Smooth muscle cell (in vitro differentiated cells): ENCODE measurements at regions not wholly inside any gene's neighbourhood (a gene's known extent, or its start where the extent isn't known, plus 50 kb on each side); places are given as distances from the start of the nearest gene placed in this dataset.

ENCODE experiments used
- DNase-seq: peaks from one replicate; lab custom pipeline; 2025; ENCODE audit not compliant: unreplicated experiment; lab: John Stamatoyannopoulos, UW
- H2AFZ ChIP-seq: fragments of 200-600 bp; sonication (generic); 2 replicates; pipeline ENCODE4 v1.6.0; 2016; ENCODE audit warnings: antibody characterized with exemption, low read depth, mild to moderate bottlenecking
- H3F3A ChIP-seq: fragments of 200-600 bp; sonication (generic); 2 replicates; pipeline ENCODE4 v1.6.0; 2017; ENCODE audit warnings: antibody characterized with exemption, low read depth
- H3K27ac ChIP-seq: fragments of 200-600 bp; sonication (generic); 2 replicates; pipeline ENCODE4 v1.5.1; 2016; ENCODE audit warnings: low read depth, mild to moderate bottlenecking
- H3K27me3 ChIP-seq: fragments of 200-600 bp; sonication (generic); 2 replicates; pipeline ENCODE4 v1.6.1; 2016; ENCODE audit warnings: low read depth, mild to moderate bottlenecking
- H3K36me3 ChIP-seq: fragments of 200-600 bp; sonication (generic); 2 replicates; pipeline ENCODE4 v1.5.1; 2016; ENCODE audit warnings: low read depth
- H3K4me1 ChIP-seq: fragments of 200-600 bp; sonication (generic); 2 replicates; pipeline ENCODE4 v1.5.1; 2016; ENCODE audit warnings: low read depth
- H3K4me2 ChIP-seq: fragments of 200-600 bp; sonication (generic); 2 replicates; pipeline ENCODE4 v1.6.0; 2016; ENCODE audit warnings: mild to moderate bottlenecking
- H3K4me3 ChIP-seq: fragments of 200-600 bp; sonication (generic); 2 replicates; pipeline ENCODE4 v1.5.1; 2016; ENCODE audit warnings: mild to moderate bottlenecking
- H3K79me2 ChIP-seq: fragments of 200-600 bp; sonication (generic); 2 replicates; pipeline ENCODE4 v1.6.0; 2016; ENCODE audit warnings: low read depth, mild to moderate bottlenecking
- H3K9ac ChIP-seq: fragments of 200-600 bp; sonication (generic); 2 replicates; pipeline ENCODE4 v1.6.0; 2016; ENCODE audit warnings: low read depth
- H3K9me3 ChIP-seq: fragments of 200-600 bp; sonication (generic); replicated peaks from 2 replicates; pipeline ENCODE4 v1.5.1; 2016; ENCODE audit warnings: low read depth
- H4K20me1 ChIP-seq: fragments of 200-600 bp; sonication (generic); 2 replicates; pipeline ENCODE4 v1.6.0; 2016; ENCODE audit warnings: low read depth
- CTCF ChIP-seq: fragments of 200-600 bp; sonication (generic); IDR thresholded peaks from 2 replicates; pipeline ENCODE4 v1.5.1; 2017; ENCODE audit warnings: borderline replicate concordance, mild to moderate bottlenecking, antibody characterized with exemption; ENCODE audit not compliant: insufficient read depth, poor library complexity, severe bottlenecking
- WGBS: methylation state at CpG from one replicate; pipeline ENCODE4 v1.1.7; 2016; ENCODE audit warnings: low lambda C conversion rate; 5-methylcytosine and 5-hydroxymethylcytosine counted together

- no peak overlapping the region for H3K9ac ChIP-seq
- WGBS, result 64% methylated on average over 4 of the region's 4 CpGs
- H3K27me3 ChIP-seq, result no peaks in the 10 kb centered on the region
- H3K4me1 ChIP-seq, result no peaks in the 10 kb centered on the region
- no peak overlapping the region for H3K4me3 ChIP-seq
- no peak for TF ChIP-seq CTCF
- no peaks in the 10 kb centered on the region for H3F3A ChIP-seq
- no peaks in the 10 kb centered on the region for H3K9me3 ChIP-seq
- no peak overlapping the region for H3K4me2 ChIP-seq
- H3K27ac ChIP-seq, result no peak overlapping the region
- no peak overlapping the region for H2AFZ ChIP-seq
- no peaks in the 10 kb centered on the region for H4K20me1 ChIP-seq
- H3K79me2 ChIP-seq, result no peaks in the 10 kb centered on the region
- no peaks in the 10 kb centered on the region for H3K36me3 ChIP-seq
- no peak for DNase-seq
These were observed 307.0 kb upstream of the THBS1 start for GRCh38 chr15:39273717-39274411.

GRCh38 chr15:39275066-39275465 lies 305.8 kb upstream of the THBS1 start:
- no peaks in the 10 kb centered on the region for H3K36me3 ChIP-seq
- H3F3A ChIP-seq, result no peaks in the 10 kb centered on the region
- H4K20me1 ChIP-seq, result no peaks in the 10 kb centered on the region
- no peaks in the 10 kb centered on the region for H3K9me3 ChIP-seq
- WGBS, result 86% methylated on average over 3 of the region's 3 CpGs
- H3K4me1 ChIP-seq, result no peaks in the 10 kb centered on the region
- no peak overlapping the region for H3K9ac ChIP-seq
- H3K4me3 ChIP-seq, result no peak overlapping the region
- DNase-seq, result no peak
- no peak overlapping the region for H3K4me2 ChIP-seq
- no peak overlapping the region for H3K27ac ChIP-seq
- H3K79me2 ChIP-seq, result no peaks in the 10 kb centered on the region
- H3K27me3 ChIP-seq, result no peaks in the 10 kb centered on the region
- no peak for TF ChIP-seq CTCF
- no peak overlapping the region for H2AFZ ChIP-seq

GRCh38 chr15:39279311-39279710 lies 301.6 kb upstream of the THBS1 start:
- no peaks in the 10 kb centered on the region for H3K9me3 ChIP-seq
- no peak overlapping the region for H3K27ac ChIP-seq
- WGBS, result 91% methylated on average over 3 of the region's 3 CpGs
- no peaks in the 10 kb centered on the region for H3K27me3 ChIP-seq
- no peak overlapping the region for H3K4me3 ChIP-seq
- no peaks in the 10 kb centered on the region for H3K79me2 ChIP-seq
- no peak for DNase-seq
- H3K9ac ChIP-seq, result no peak overlapping the region
- H3F3A ChIP-seq, result peaks cover 8% of the 10 kb centered on the region
- no peaks in the 10 kb centered on the region for H3K36me3 ChIP-seq
- H3K4me1 ChIP-seq, result no peaks in the 10 kb centered on the region
- no peaks in the 10 kb centered on the region for H4K20me1 ChIP-seq
- H3K4me2 ChIP-seq, result no peak overlapping the region
- TF ChIP-seq CTCF, result no peak
- H2AFZ ChIP-seq, result no peak overlapping the region

- Histone ChIP-seq H3K9ac (no peak overlapping the region), H3K4me1 (peaks cover under 1% of the 10 kb centered on the region), H3K9me3 (no peaks in the 10 kb centered on the region), H4K20me1 (no peaks in the 10 kb centered on the region), H3K4me3 (no peak overlapping the region), H3K27me3 (no peaks in the 10 kb centered on the region), H3K27ac (no peak overlapping the region), H3F3A (peaks cover 8% of the 10 kb centered on the region), H3K4me2 (no peak overlapping the region), H3K36me3 (no peaks in the 10 kb centered on the region), H3K79me2 (no peaks in the 10 kb centered on the region), H2AFZ (no peak overlapping the region)
- 41% methylated on average over 1 of the region's 1 CpG for WGBS
- no peak for DNase-seq
- TF ChIP-seq CTCF, result no peak
These were observed 299.8 kb upstream of the THBS1 start for GRCh38 chr15:39281094-39281493.
